ENCODE measurements at regions not wholly inside any gene's neighbourhood (a gene's known extent, or its start where the extent isn't known, plus 50 kb on each side); places are given as distances from the start of the nearest gene placed in this dataset.

- H3K4me1 ChIP-seq, result no peaks in the 10 kb centered on the region
- no peak overlapping the region for H3K4me3 ChIP-seq
- no peak for TF ChIP-seq CHD2 (IDR thresholded peaks at IDR 0.05; ENCODE audit: low read length, partially characterized antibody)
- no peak overlapping the region for H3K27ac ChIP-seq
- POLR2A ChIA-PET, result no interaction called here
- CTCF ChIA-PET, result interaction anchor here (2.0 kb wide), 1 partner anchor 10 kb away, joined by 4 read pairs; no protein-coding TSS in a partner anchor
- ATAC-seq, result no peak
- WGBS (ENCODE audit: missing lambda C conversion rate), result 39% methylated on average over 7 of the region's 7 CpGs
- DNase-seq (ENCODE audit: low read depth in 1 of 2, low spot score in 1 of 2), result no peak
- no peaks in the 10 kb centered on the region for H3K9me3 ChIP-seq
- no peak overlapping the region for H3K4me2 ChIP-seq
- FAIRE-seq, result no peak
These were observed 109.7 kb upstream of the TMEM45B start for GRCh38 chr11:129705933-129706332.

DNA sequence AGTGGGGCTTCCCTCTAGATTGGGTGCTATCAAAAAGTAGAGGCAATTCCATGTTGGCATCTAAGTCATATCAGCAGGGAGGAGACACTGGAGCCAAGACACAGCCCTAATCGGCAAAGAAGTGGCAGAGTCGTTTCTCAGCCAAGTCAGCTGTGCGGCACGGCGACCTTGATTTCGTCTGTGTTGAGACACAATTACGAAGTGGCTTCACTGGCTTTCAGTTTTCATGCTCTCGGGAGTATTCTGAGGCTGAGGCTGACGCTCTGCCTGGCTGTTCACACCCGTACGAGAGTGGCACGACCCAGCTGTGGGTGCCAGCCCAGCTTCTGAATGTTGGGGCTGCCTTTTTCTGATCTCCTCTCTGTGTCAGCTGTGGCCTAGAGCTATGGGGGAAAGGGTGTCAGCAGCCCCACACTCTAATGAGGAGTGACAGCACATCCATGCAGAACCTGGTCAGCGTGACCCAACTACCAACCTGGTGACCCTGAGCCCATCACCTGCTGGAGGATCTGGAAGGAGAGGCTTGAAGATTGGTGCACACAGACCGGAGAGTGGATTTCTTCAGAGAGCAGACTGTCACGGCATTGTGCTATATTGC, 105.7 kb upstream of the TMEM45B start:
- no peak for TF ChIP-seq ZC3H11A (IDR thresholded peaks at IDR 0.05)
- TF ChIP-seq HOXB13 (CRISPR knock-in tag; IDR thresholded peaks at IDR 0.05; ENCODE audit: low read depth), result no peak
- TF ChIP-seq, protein P1, sequence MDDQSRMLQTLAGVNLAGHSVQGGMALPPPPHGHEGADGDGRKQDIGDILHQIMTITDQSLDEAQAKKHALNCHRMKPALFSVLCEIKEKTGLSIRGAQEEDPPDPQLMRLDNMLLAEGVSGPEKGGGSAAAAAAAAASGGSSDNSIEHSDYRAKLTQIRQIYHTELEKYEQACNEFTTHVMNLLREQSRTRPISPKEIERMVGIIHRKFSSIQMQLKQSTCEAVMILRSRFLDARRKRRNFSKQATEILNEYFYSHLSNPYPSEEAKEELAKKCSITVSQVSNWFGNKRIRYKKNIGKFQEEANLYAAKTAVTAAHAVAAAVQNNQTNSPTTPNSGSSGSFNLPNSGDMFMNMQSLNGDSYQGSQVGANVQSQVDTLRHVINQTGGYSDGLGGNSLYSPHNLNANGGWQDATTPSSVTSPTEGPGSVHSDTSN (IDR thresholded peaks at IDR 0.05), result no peak
- no peak for TF ChIP-seq POLR2AphosphoS2 (conservative IDR thresholded peaks at IDR 0.05; ENCODE audit: low read length)
- TF ChIP-seq RNF2 (IDR thresholded peaks at IDR 0.05; ENCODE audit: borderline replicate concordance, low read depth), result no peak
- no peak for TF ChIP-seq MYC (IDR thresholded peaks at IDR 0.05; ENCODE audit: borderline replicate concordance, low read length)
- TF ChIP-seq, protein P2, sequence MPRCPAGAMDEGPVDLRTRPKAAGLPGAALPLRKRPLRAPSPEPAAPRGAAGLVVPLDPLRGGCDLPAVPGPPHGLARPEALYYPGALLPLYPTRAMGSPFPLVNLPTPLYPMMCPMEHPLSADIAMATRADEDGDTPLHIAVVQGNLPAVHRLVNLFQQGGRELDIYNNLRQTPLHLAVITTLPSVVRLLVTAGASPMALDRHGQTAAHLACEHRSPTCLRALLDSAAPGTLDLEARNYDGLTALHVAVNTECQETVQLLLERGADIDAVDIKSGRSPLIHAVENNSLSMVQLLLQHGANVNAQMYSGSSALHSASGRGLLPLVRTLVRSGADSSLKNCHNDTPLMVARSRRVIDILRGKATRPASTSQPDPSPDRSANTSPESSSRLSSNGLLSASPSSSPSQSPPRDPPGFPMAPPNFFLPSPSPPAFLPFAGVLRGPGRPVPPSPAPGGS (IDR thresholded peaks at IDR 0.05), result no peak
- no peak for TF ChIP-seq FOSB (CRISPR knock-in tag; IDR thresholded peaks at IDR 0.05)
- no peak for TF ChIP-seq BHLHE40 (IDR thresholded peaks at IDR 0.05; ENCODE audit: low read depth, low read length)
- TF ChIP-seq NPAS2 (CRISPR knock-in tag; IDR thresholded peaks at IDR 0.05; ENCODE audit: borderline replicate concordance), result no peak
- TF ChIP-seq GATA3 (IDR thresholded peaks at IDR 0.05; ENCODE audit: borderline replicate concordance), result no peak
- TF ChIP-seq CHD2 (IDR thresholded peaks at IDR 0.05; ENCODE audit: low read length, partially characterized antibody), result no peak
- no peak for TF ChIP-seq ZFP36 (IDR thresholded peaks at IDR 0.05; ENCODE audit: borderline replicate concordance, partially characterized antibody)
- no peak for TF ChIP-seq EHF (CRISPR knock-in tag; IDR thresholded peaks at IDR 0.05)
- TF ChIP-seq HOXB5 (CRISPR knock-in tag; IDR thresholded peaks at IDR 0.05), result no peak
- ChIA-PET CTCF (no interaction called here), POLR2A (no interaction called here)
- Histone ChIP-seq H3K9me3 (no peaks in the 10 kb centered on the region), H3K27ac (no peak overlapping the region), H3K4me1 (no peaks in the 10 kb centered on the region), H3K4me2 (no peak overlapping the region), H3K4me3 (no peak overlapping the region)
- ATAC-seq (no peak), DNase-seq (ENCODE audit: low read depth in 1 of 2, low spot score in 1 of 2) (no peak), FAIRE-seq (no peak)
- 51% methylated on average over 12 of the region's 15 CpGs for WGBS (ENCODE audit: missing lambda C conversion rate)

DNA sequence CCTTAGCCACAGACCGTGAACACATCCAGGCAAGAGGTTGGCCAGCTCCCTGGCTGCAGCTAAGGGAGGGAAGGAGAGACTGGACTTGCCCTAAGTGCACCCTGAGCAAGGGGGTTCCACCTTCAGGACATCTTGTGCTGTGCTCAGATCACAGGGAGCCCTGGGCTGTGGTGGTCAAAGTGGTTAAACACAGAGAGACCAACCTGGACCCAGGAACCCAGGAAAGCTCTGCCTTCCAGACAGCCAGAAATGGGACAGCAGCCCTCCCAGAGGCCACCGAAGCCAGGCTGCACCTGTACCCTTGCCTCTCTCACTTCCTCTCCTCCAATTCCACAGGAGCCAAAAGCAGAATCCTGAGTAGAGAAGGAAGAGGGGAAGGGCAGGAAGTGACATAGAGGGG, 105.2 kb upstream of the TMEM45B start:
- no peak overlapping the region for H3K4me3 ChIP-seq
- ChIA-PET POLR2A (no interaction called here), CTCF (no interaction called here)
- no peak overlapping the region for H3K27ac ChIP-seq
- 32% methylated on average over 2 of the region's 2 CpGs for WGBS (ENCODE audit: missing lambda C conversion rate)
- no peaks in the 10 kb centered on the region for H3K4me1 ChIP-seq
- ATAC-seq (no peak), FAIRE-seq (no peak), DNase-seq (ENCODE audit: low read depth in 1 of 2, low spot score in 1 of 2) (no peak)
- H3K4me2 ChIP-seq, result no peak overlapping the region
- no peaks in the 10 kb centered on the region for H3K9me3 ChIP-seq
- no peak for TF ChIP-seq CBX8 (IDR thresholded peaks at IDR 0.05)
- no peak for TF ChIP-seq HEYL (CRISPR knock-in tag; IDR thresholded peaks at IDR 0.05)
- TF ChIP-seq GATA3 (IDR thresholded peaks at IDR 0.05; ENCODE audit: borderline replicate concordance), result no peak
- no peak for TF ChIP-seq CEBPB (IDR thresholded peaks at IDR 0.05)
- TF ChIP-seq EP300 (IDR thresholded peaks at IDR 0.05), result no peak

DNA sequence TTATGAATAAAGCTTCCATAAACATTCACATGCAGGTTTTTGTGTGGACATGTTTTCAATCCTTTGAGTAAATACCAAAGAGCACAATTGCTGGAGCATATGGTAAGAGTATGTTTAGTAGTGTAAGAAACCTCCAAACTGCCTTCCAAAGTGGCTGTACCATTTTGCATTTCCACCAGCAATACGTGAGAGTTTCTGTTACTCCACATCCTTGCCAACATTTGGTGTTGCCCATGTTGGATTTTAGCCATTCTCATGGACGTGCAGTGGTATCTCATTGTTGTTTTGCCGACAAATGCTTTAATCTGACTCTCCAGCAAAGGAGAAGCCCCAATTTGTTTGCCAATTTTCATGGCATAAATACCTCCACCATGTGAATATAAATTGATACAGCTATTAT, 103.9 kb upstream of the TMEM45B start:
- 2% methylated on average over 3 of the region's 3 CpGs for WGBS (ENCODE audit: missing lambda C conversion rate)
- CTCF ChIA-PET, result no interaction called here
- FAIRE-seq (no peak), DNase-seq (ENCODE audit: low read depth in 1 of 2, low spot score in 1 of 2) (no peak), ATAC-seq (no peak)
- TF ChIP-seq REST (IDR thresholded peaks at IDR 0.05), result no peak
- no peak for TF ChIP-seq ESRRA (IDR thresholded peaks at IDR 0.05; ENCODE audit: borderline replicate concordance, low read length)
- TF ChIP-seq, protein P1 (IDR thresholded peaks at IDR 0.05), result no peak
- TF ChIP-seq, protein P2 (IDR thresholded peaks at IDR 0.05), result no peak
- no peak for TF ChIP-seq MAFK (IDR thresholded peaks at IDR 0.05; ENCODE audit: partially characterized antibody)
- TF ChIP-seq FOXS1 (CRISPR knock-in tag; IDR thresholded peaks at IDR 0.05), result no peak
- POLR2A ChIA-PET, result no interaction called here
- Histone ChIP-seq H3K4me2 (no peak overlapping the region), H3K9me3 (no peaks in the 10 kb centered on the region), H3K4me3 (no peak overlapping the region), H3K27ac (no peak overlapping the region), H3K4me1 (no peaks in the 10 kb centered on the region)

Data from A549 (cell line).